SK-N-SH (cell line): ENCODE measurements at regions not wholly inside any gene's neighbourhood (a gene's known extent, or its start where the extent isn't known, plus 50 kb on each side); places are given as distances from the start of the nearest gene placed in this dataset.

ENCODE experiments used
- EP300 ChIP-seq, 2 experiments: IDR thresholded peaks; 2 replicates each; pipeline versions ENCODE4 v1.4.0 to v1.6.1; 2012; ENCODE audit warnings: borderline replicate concordance in 1 of 2, low read depth in 1 of 2, low read length in 1 of 2
- FOXM1 ChIP-seq: IDR thresholded peaks from 2 replicates; pipeline ENCODE4 v1.4.0; 2012; ENCODE audit warnings: low read depth, mild to moderate bottlenecking
- GATA2 ChIP-seq: sonication (generic); formaldehyde crosslinking; IDR thresholded peaks from 2 replicates; pipeline ENCODE4 v1.5.0; 2020; ENCODE audit warnings: mild to moderate bottlenecking, missing genetic modification reagents
- JUND ChIP-seq: IDR thresholded peaks from 2 replicates; pipeline ENCODE4 v1.4.0; 2012
- POLR2AphosphoS5 ChIP-seq: IDR thresholded peaks from 2 replicates; pipeline ENCODE4 v1.6.1; 2012; ENCODE audit warnings: low read depth, low read length
- TF ChIP-seq, protein P1 (sequence below): IDR thresholded peaks from 2 replicates; pipeline ENCODE4 v1.6.1; 2012; ENCODE audit warnings: mild to moderate bottlenecking, low read depth, low read length, moderate library complexity
- TF ChIP-seq, protein P2 (sequence below): fragments of 200-600 bp; sonication (generic); IDR thresholded peaks from 2 replicates; pipeline ENCODE4 v1.6.1; 2017; ENCODE audit warnings: antibody characterized with exemption, mild to moderate bottlenecking, moderate library complexity

DNA sequence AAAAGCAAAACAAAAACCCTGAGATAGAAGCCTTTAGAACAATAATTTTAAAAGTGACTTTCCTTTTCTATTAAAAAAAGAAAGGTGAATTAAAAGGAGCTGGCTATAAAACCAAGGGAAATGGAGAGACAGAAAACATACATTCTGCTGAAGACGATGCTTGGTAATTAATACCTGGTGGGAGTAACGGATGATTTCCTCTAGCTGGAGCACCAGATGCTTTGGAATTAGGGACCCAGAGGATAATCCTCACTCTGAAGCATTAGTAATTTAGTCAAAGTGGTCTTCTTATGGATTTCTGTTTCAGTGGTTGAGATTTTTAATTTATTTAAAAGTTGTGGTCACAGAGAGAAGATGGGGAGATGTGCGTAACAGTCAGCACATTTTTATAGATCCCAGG, 982.5 kb downstream of the TLE4 start:
- TF ChIP-seq, protein P1, sequence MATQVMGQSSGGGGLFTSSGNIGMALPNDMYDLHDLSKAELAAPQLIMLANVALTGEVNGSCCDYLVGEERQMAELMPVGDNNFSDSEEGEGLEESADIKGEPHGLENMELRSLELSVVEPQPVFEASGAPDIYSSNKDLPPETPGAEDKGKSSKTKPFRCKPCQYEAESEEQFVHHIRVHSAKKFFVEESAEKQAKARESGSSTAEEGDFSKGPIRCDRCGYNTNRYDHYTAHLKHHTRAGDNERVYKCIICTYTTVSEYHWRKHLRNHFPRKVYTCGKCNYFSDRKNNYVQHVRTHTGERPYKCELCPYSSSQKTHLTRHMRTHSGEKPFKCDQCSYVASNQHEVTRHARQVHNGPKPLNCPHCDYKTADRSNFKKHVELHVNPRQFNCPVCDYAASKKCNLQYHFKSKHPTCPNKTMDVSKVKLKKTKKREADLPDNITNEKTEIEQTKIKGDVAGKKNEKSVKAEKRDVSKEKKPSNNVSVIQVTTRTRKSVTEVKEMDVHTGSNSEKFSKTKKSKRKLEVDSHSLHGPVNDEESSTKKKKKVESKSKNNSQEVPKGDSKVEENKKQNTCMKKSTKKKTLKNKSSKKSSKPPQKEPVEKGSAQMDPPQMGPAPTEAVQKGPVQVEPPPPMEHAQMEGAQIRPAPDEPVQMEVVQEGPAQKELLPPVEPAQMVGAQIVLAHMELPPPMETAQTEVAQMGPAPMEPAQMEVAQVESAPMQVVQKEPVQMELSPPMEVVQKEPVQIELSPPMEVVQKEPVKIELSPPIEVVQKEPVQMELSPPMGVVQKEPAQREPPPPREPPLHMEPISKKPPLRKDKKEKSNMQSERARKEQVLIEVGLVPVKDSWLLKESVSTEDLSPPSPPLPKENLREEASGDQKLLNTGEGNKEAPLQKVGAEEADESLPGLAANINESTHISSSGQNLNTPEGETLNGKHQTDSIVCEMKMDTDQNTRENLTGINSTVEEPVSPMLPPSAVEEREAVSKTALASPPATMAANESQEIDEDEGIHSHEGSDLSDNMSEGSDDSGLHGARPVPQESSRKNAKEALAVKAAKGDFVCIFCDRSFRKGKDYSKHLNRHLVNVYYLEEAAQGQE, result no peak
- no peak for TF ChIP-seq GATA2
- TF ChIP-seq, protein P2, sequence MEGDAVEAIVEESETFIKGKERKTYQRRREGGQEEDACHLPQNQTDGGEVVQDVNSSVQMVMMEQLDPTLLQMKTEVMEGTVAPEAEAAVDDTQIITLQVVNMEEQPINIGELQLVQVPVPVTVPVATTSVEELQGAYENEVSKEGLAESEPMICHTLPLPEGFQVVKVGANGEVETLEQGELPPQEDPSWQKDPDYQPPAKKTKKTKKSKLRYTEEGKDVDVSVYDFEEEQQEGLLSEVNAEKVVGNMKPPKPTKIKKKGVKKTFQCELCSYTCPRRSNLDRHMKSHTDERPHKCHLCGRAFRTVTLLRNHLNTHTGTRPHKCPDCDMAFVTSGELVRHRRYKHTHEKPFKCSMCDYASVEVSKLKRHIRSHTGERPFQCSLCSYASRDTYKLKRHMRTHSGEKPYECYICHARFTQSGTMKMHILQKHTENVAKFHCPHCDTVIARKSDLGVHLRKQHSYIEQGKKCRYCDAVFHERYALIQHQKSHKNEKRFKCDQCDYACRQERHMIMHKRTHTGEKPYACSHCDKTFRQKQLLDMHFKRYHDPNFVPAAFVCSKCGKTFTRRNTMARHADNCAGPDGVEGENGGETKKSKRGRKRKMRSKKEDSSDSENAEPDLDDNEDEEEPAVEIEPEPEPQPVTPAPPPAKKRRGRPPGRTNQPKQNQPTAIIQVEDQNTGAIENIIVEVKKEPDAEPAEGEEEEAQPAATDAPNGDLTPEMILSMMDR, result no peak
- no peak for TF ChIP-seq POLR2AphosphoS5
- TF ChIP-seq JUND, result no peak
- TF ChIP-seq FOXM1, result no peak
- TF ChIP-seq EP300 (IDR thresholded peaks at IDR 0.05; ENCODE audit: borderline replicate concordance in 1 of 2, low read depth in 1 of 2, low read length in 1 of 2), result no peak
